K562 (cell line): ENCODE measurements at regions not wholly inside any gene's neighbourhood (a gene's known extent, or its start where the extent isn't known, plus 50 kb on each side); places are given as distances from the start of the nearest gene placed in this dataset.
A peak's percentile ranks its signal among the peaks of the same experiment; 100 is the strongest.

Experiments
- ATAC-seq: fragments of 200-7000 bp; cut with Tn5 transposase; 3 replicates; pipeline ENCODE4 v1.9.1; 2020; ENCODE audit warnings: moderate library complexity
- BruUV-seq: library from RNA; stranded (reverse); fragments of 400-500 nt; replicated peaks from 2 replicates; lab custom pipeline; 2021; lab: Mats Ljungman, UMichigan
- CTCF ChIA-PET: fragments of 300-600 bp; formaldehyde crosslinking; extraction: SDS; loops from one replicate; lab custom pipeline; 2021; ENCODE audit warnings: low intra/inter-chr PET ratio; lab: Yijun Ruan, JAX
- POLR2A ChIA-PET: fragments of 300-600, 350-650 bp; sonication (Branson Sonifier 250); formaldehyde crosslinking; extraction: SDS; loops from one replicate; lab custom pipeline; 2021; ENCODE audit warnings: antibody characterized with exemption, inconsistent platforms; lab: Yijun Ruan, JAX
- DNase-seq, 4 experiments: peaks; one replicate each; pipeline versions ENCODE4 v3.0.0 to v3.0.0-alpha.2; 2011 to 2018; ENCODE audit warnings: low spot score in 3 of 4, mixed read lengths in 3 of 4; ENCODE audit errors: extremely low read depth in 1 of 4
- FAIRE-seq: peaks from 2 replicates; lab custom pipeline; 2011; peaks lifted over from hg19 to GRCh38; lab: Jason Lieb, UNC
- H2AFZ ChIP-seq: 2 replicates; pipeline ENCODE4 v1.6.0; 2011; ENCODE audit warnings: low read depth, low read length, control low read depth, inconsistent platforms
- H3K27ac ChIP-seq: fragments of 200-600 bp; 3 replicates; pipeline ENCODE4 v1.8.0; 2011; ENCODE audit warnings: low read depth, mild to moderate bottlenecking, control low read depth, inconsistent platforms, low read length, moderate library complexity, mixed read lengths; ENCODE audit errors: extremely low read depth
- H3K27me3 ChIP-seq, 2 experiments: fragments of 300-600 bp in 1 of 2; 2 replicates in 1 of 2; 3 replicates in 1 of 2; pipeline versions ENCODE4 v1.6.0 to v1.8.0; 2011; ENCODE audit warnings: inconsistent platforms in 2 of 2, low read length in 2 of 2, mild to moderate bottlenecking in 1 of 2, mixed read lengths in 1 of 2, moderate library complexity in 1 of 2; ENCODE audit not compliant: control insufficient read depth in 2 of 2, insufficient read depth in 2 of 2
- H3K36me3 ChIP-seq: fragments of 300-600 bp; 3 replicates; pipeline ENCODE4 v1.8.0; 2011; ENCODE audit warnings: mild to moderate bottlenecking, low read length, inconsistent platforms; ENCODE audit not compliant: control insufficient read depth, insufficient read depth
- H3K4me1 ChIP-seq, 2 experiments: fragments of 200-600 bp in 1 of 2; replicated peaks in 1 of 2; 2 replicates in 1 of 2; 3 replicates in 1 of 2; pipeline versions ENCODE4 v1.5.1 to v1.8.0; 2011; ENCODE audit warnings: inconsistent platforms in 2 of 2, low read length in 2 of 2, mild to moderate bottlenecking in 1 of 2, mixed read lengths in 1 of 2, moderate library complexity in 1 of 2; ENCODE audit not compliant: control insufficient read depth in 2 of 2, insufficient read depth in 2 of 2
- H3K4me2 ChIP-seq: 2 replicates; pipeline ENCODE4 v1.6.1; 2011; ENCODE audit warnings: low read length, control low read depth, inconsistent platforms, mixed read lengths; ENCODE audit not compliant: insufficient read depth
- H3K4me3 ChIP-seq: fragments of 200-600 bp; sonication (generic), shearing (Covaris generic); 2 replicates; pipeline ENCODE4 v1.5.1; 2016; ENCODE audit warnings: control low read depth, inconsistent platforms
- H3K79me2 ChIP-seq: fragments of 200-600 bp; 3 replicates; pipeline ENCODE4 v1.8.0; 2011; ENCODE audit warnings: low read length, inconsistent platforms; ENCODE audit not compliant: control insufficient read depth, insufficient read depth
- H3K9ac ChIP-seq, 2 experiments: 2 replicates each; pipeline versions ENCODE4 v1.6.0 to v1.6.1; 2011; ENCODE audit warnings: low read depth in 2 of 2, low read length in 2 of 2, control low read depth in 1 of 2, inconsistent platforms in 1 of 2, mild to moderate bottlenecking in 1 of 2, mixed read lengths in 1 of 2; ENCODE audit not compliant: insufficient read depth in 1 of 2
- H3K9me1 ChIP-seq: one replicate; pipeline ENCODE4 v1.6.0; 2011; ENCODE audit warnings: inconsistent platforms, mild to moderate bottlenecking, low read length, moderate library complexity; ENCODE audit not compliant: control insufficient read depth, insufficient read depth
- H3K9me3 ChIP-seq: replicated peaks from 2 replicates; pipeline ENCODE4 v1.5.1; 2011; ENCODE audit warnings: low read depth, low read length, inconsistent platforms; ENCODE audit not compliant: control insufficient read depth, insufficient read depth
- H4K20me1 ChIP-seq: replicated peaks from 2 replicates; pipeline ENCODE4 v1.6.1; 2011; ENCODE audit warnings: low read length, inconsistent platforms, mixed read lengths; ENCODE audit not compliant: control insufficient read depth, insufficient read depth
- E2F3 ChIP-seq: fragments of 250-450 bp; sonication (Bioruptor Pico); IDR thresholded peaks from 2 replicates; pipeline ENCODE4 v1.4.0; 2020; ENCODE audit warnings: mild to moderate bottlenecking
- ESRRB ChIP-seq: fragments of 250-450 bp; sonication (Bioruptor Pico); IDR thresholded peaks from 2 replicates; pipeline ENCODE4 v1.5.0; 2020; ENCODE audit warnings: mild to moderate bottlenecking, moderate library complexity, borderline replicate concordance
- FOSL1 ChIP-seq: fragments of 200-800 bp; sonication (Bioruptor generic); conservative IDR thresholded peaks from 2 replicates; pipeline ENCODE4 v1.6.1; 2016; ENCODE audit warnings: missing genetic modification characterization, missing compliant biosample characterization
- FOXK2 ChIP-seq, 2 experiments: fragments of 450-650 bp; IDR thresholded peaks in 1 of 2; conservative IDR thresholded peaks in 1 of 2; 2 replicates each; pipeline ENCODE4 v1.6.1; 2016; ENCODE audit warnings: low read depth in 2 of 2, mild to moderate bottlenecking in 1 of 2
- HEY1 ChIP-seq: fragments of 250-450 bp; sonication (Bioruptor Pico); IDR thresholded peaks from 2 replicates; pipeline ENCODE4 v1.5.0; 2020; ENCODE audit warnings: mild to moderate bottlenecking, moderate library complexity, borderline replicate concordance
- TEAD4 ChIP-seq, 2 experiments: sonication (generic) in 1 of 2; formaldehyde crosslinking in 1 of 2; IDR thresholded peaks; 2 replicates each; pipeline versions ENCODE4 v1.6.1 to v1.8.0; 2012 to 2022; ENCODE audit warnings: borderline replicate concordance in 1 of 2, inconsistent platforms in 1 of 2, low read length in 1 of 2, mild to moderate bottlenecking in 1 of 2, missing genetic modification reagents in 1 of 2
- ZNF695 ChIP-seq: fragments of 450-650 bp; formaldehyde crosslinking; IDR thresholded peaks from 2 replicates; pipeline ENCODE4 v1.4.0; 2020; ENCODE audit warnings: mild to moderate bottlenecking, moderate library complexity
- WGBS: fragments of 100-300 bp; shearing (Covaris generic); methylation state at CpG from one replicate; pipeline ENCODE4 v1.1.6; 2016; ENCODE audit warnings: low coverage, mixed read lengths; ENCODE audit not compliant: insufficient coverage; ENCODE audit errors: missing lambda C conversion rate; 5-methylcytosine and 5-hydroxymethylcytosine counted together
- in situ Hi-C: fragments of 300-500 bp; cut with MboI; formaldehyde crosslinking; loops from 4 replicates; pipeline ENCODE4 v1.15.0; 2018; ENCODE audit warnings: inconsistent platforms, mixed read lengths
- intact Hi-C: fragments of 100-400 bp; cut with micrococcal nuclease; formaldehyde crosslinking; loops from 2 replicates; pipeline ENCODE4 v1.14.2; 2022
- TF ChIP-seq, protein P1 (sequence below): fragments of 450-650 bp; IDR thresholded peaks from 2 replicates; pipeline ENCODE4 v1.6.1; 2016; ENCODE audit warnings: mild to moderate bottlenecking

GRCh38 chr21:25115021-25115420, 492.3 kb downstream of the MRPL39 start (continued):
- TF ChIP-seq E2F3 (CRISPR knock-in tag) (no peak), ESRRB (no peak), ZNF695 (CRISPR knock-in tag) (no peak), TEAD4 (IDR thresholded peaks at IDR 0.05; ENCODE audit: low read length) (no peak), TEAD4 (CRISPR knock-in tag; IDR thresholded peaks at IDR 0.05; ENCODE audit: borderline replicate concordance) (no peak)
- TF ChIP-seq, protein P1, sequence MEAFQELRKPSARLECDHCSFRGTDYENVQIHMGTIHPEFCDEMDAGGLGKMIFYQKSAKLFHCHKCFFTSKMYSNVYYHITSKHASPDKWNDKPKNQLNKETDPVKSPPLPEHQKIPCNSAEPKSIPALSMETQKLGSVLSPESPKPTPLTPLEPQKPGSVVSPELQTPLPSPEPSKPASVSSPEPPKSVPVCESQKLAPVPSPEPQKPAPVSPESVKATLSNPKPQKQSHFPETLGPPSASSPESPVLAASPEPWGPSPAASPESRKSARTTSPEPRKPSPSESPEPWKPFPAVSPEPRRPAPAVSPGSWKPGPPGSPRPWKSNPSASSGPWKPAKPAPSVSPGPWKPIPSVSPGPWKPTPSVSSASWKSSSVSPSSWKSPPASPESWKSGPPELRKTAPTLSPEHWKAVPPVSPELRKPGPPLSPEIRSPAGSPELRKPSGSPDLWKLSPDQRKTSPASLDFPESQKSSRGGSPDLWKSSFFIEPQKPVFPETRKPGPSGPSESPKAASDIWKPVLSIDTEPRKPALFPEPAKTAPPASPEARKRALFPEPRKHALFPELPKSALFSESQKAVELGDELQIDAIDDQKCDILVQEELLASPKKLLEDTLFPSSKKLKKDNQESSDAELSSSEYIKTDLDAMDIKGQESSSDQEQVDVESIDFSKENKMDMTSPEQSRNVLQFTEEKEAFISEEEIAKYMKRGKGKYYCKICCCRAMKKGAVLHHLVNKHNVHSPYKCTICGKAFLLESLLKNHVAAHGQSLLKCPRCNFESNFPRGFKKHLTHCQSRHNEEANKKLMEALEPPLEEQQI: no peak
- TF ChIP-seq, all 486 proteins: peak for 0

DNA sequence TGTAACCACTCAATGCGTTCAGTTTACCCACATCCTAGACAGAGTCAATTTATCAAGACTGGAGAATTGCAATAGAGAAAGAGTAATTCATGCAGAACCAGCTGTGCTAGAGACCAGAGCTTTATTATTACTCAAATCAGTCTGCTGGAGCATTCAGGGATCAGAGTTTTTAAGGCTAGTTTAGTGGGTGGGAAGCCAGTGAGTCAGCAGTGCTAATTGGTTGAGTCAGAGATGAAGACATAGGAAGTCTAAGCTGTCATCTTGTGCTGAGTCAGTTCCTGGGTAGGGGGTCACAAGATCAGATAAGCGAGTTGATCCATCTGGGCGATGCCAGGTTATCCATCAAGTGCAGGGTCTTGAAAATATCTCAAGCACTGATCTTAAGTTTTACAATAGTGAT, 499.6 kb downstream of the MRPL39 start:
- no peak for FAIRE-seq
- TF ChIP-seq FOSL1 (tag): peak; percentile 57
- TF ChIP-seq HEY1: no peak
- TF ChIP-seq FOXK2 (conservative IDR thresholded peaks at IDR 0.05 in 1 of 2, IDR thresholded peaks at IDR 0.05 in 1 of 2; ENCODE audit: low read depth in 2 of 2): no peak
- no peak for TF ChIP-seq TEAD4 (IDR thresholded peaks at IDR 0.05; ENCODE audit: low read length)
- no peak for TF ChIP-seq TEAD4 (CRISPR knock-in tag; IDR thresholded peaks at IDR 0.05; ENCODE audit: borderline replicate concordance)
- TF ChIP-seq, all 486 proteins: peak for 1

More for the DNA sequence above, 499.6 kb downstream of the MRPL39 start:
- no peak overlapping the region for H3K9ac ChIP-seq
- intact Hi-C loops: no loop called here
- in situ Hi-C loops: no loop called here
- no peaks in the 10 kb centered on the region for H3K27me3 ChIP-seq
- DNase-seq: no peak
- no peaks in the 10 kb centered on the region for H3K36me3 ChIP-seq
- 0% methylated on average over 3 of the region's 3 CpGs for WGBS
- no peaks in the 10 kb centered on the region for H4K20me1 ChIP-seq
- H2AFZ ChIP-seq: no peak overlapping the region
- CTCF ChIA-PET: no interaction called here
- H3K9me3 ChIP-seq: no peaks in the 10 kb centered on the region
- POLR2A ChIA-PET: interaction anchor here (0.6 kb wide), 1 partner anchor 8 kb away, joined by 3 read pairs; no protein-coding TSS in a partner anchor
- ATAC-seq: no peak
- H3K79me2 ChIP-seq: no peaks in the 10 kb centered on the region
- BruUV-seq: no TSS peak
- no peaks in the 10 kb centered on the region for H3K9me1 ChIP-seq
- H3K4me3 ChIP-seq: no peak overlapping the region
- no peak overlapping the region for H3K4me2 ChIP-seq
- no peak overlapping the region for H3K27ac ChIP-seq
- no peaks in the 10 kb centered on the region for H3K4me1 ChIP-seq
